KOPT-K1 (cell line): ENCODE measurements at regions not wholly inside any gene's neighbourhood (a gene's known extent, or its start where the extent isn't known, plus 50 kb on each side); places are given as distances from the start of the nearest gene placed in this dataset.

Experiments used
- H3K27ac ChIP-seq: fragments of 200-600 bp; sonication (generic); 2 replicates; pipeline ENCODE4 v1.5.1; 2016; ENCODE audit warnings: antibody characterized with exemption, mild to moderate bottlenecking, low read depth, low read length; ENCODE audit not compliant: poor library complexity, severe bottlenecking
- H3K36me3 ChIP-seq: fragments of 200-600 bp; sonication (generic); 2 replicates; pipeline ENCODE4 v1.5.1; 2017; ENCODE audit warnings: antibody characterized with exemption, mild to moderate bottlenecking, low read length, moderate library complexity; ENCODE audit not compliant: insufficient read depth
- H3K9me3 ChIP-seq: fragments of 200-600 bp; sonication (generic); 2 replicates; pipeline ENCODE4 v1.5.1; 2017; ENCODE audit warnings: antibody characterized with exemption, low read length, mild to moderate bottlenecking; ENCODE audit not compliant: insufficient read depth, poor library complexity, severe bottlenecking

DNA sequence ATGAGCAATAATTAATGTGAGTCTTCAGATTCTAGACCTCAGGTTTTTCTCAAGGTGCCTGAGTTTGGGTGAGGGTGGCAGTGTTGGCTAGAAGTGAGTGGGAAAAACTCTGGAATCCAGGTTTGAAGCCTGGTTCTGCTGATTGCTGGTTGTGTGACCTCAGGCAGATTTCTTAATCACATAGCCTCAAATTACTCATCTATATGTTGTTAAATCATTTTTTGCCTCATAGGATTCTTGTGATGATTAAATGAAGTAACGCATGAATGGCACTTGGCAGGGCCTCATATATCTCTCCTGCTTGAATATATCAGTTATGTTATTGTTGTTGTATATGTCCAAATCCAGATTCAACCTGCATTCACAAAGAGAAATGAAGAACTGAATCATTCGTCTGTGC is 60.5 kb downstream of the NR2F2 start:
- no peak overlapping the region for H3K27ac ChIP-seq
- H3K36me3 ChIP-seq, result no peaks in the 10 kb centered on the region
- H3K9me3 ChIP-seq, result no peaks in the 10 kb centered on the region

DNA sequence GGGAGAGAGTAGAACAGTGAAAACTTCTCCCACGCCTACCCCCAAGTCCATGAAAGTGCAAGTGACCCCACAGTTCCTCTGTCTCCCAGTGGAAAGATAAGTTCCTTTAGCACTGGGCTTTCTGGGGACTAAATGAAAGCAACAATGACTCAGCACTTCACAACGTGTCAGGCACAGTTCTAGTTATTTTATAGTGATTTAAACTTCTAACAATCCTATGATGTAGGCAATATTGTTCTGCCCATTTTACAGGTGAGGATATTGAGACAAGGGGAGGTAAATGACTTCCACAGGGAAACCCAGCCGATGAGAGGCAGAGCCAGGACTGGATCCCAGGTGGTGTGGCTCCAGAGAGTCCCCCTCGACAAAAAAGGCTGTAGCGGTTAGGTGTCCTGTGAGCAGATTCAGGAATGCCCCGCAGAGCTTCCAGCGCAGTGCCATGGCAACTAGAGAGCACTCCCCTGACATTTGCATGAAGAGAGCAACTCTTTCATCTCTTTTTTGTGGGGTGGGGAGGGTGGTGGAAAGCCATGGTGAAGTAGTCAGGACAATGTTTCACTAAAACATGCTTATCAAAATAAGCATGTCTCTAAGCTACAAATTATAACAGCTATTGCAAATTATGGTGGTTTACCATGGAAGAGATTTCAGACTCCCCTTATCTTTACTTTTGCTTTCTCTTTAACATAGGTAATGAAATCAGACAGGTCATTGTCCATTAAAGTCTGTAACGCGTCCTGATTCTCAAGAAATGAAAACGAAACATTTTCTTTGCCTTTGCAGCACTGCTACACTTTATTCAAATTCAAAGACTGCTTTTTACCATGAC is 62.1 kb downstream of the NR2F2 start:
- no peaks in the 10 kb centered on the region for H3K9me3 ChIP-seq
- no peaks in the 10 kb centered on the region for H3K36me3 ChIP-seq
- no peak overlapping the region for H3K27ac ChIP-seq

DNA sequence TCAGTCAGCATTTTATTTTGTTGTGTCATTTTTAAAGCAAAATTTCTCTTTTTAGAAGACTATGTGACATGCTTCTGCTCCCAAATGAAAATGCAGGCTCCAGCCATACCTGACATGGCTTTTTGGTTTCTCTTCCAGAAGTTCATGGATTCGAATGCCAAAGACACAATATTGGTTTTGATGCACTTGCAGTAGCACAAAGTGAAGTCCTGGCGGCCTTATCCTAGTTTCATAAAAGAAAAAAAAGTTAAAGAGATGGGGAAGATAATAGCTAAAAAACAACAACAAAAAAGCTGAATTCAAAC is 62.7 kb downstream of the NR2F2 start:
- H3K27ac ChIP-seq, result no peak overlapping the region
- no peaks in the 10 kb centered on the region for H3K9me3 ChIP-seq
- no peaks in the 10 kb centered on the region for H3K36me3 ChIP-seq

DNA sequence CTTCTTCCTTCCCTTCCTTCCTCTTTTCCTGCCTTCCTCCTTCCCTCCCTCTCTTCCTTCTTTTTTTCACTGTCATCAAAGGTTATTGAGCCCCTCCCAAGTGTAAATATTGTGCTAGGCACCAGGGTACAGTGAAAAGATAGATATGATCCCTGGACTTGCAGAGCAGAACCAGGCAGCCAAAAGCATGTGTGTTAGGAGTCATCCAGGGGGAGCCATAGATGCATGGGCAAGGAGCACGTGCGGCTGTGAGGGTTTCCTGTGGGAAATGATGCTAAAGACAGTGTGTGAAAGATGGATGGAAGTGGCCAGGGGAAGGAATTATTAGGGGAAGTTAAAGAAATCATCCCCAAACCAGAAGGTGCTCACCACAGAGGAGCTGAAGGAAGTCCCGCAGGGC is 65.2 kb downstream of the NR2F2 start:
- Histone ChIP-seq H3K27ac (no peak overlapping the region), H3K36me3 (no peaks in the 10 kb centered on the region), H3K9me3 (no peaks in the 10 kb centered on the region)

DNA sequence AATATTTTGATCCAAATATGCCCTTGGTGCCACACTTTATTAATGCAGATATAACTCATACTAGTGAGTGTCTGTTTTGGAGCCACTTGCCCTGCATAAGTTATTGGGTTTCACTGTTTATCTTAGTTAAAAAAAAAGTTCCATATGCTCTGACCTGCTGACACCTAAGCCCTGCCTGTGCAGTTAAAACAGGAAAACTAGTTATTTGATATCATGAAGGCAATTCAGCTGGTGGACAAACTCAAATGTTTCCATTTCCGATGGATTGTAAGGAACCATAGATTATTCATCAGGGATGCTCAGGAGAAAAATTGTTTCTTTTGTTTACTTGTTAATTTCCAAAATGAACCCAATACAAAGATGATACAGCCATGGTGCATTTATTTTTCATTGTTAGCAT is 68.3 kb downstream of the NR2F2 start:
- Histone ChIP-seq H3K9me3 (no peaks in the 10 kb centered on the region), H3K36me3 (no peaks in the 10 kb centered on the region), H3K27ac (no peak overlapping the region)

DNA sequence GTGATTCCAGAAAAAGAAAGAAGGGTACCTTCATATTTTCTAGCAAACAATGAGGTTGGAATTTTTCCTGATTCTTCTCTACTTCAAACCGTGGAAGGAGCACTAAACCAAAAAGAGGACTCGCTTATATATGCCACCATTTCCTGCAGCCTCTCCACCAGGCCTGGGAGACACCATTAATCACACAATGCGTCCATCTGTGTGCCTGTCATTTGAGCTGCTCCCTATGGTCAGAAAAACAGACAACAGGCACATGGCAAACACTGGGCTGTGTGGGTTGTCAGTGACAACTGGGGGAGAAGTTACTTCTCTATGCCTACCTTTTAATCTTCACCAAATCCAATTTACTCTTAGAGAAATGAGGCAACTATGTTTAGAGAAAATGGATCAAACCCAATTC is 71.9 kb downstream of the NR2F2 start:
- Histone ChIP-seq H3K27ac (no peak overlapping the region), H3K36me3 (no peaks in the 10 kb centered on the region), H3K9me3 (no peaks in the 10 kb centered on the region)

DNA sequence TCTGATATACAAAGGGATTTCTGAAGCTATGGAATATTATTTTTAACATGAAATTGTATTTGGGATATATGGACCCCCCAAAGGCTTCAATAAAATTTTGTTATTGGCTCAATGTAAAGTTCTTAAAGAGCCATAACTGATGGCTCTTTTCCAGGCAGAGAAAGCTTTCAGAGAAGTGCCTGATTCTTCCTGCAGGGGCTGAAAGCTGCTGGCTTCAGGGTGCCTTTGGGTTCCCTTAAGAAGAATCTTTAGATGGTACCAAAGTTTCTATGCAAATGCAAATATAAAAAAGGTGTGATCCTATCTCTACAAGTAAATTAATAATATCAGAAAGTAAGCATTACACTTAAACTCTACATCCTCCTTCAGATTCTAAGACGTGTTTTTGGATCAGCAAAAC is 72.6 kb downstream of the NR2F2 start:
- H3K27ac ChIP-seq, result no peak overlapping the region

GRCh38 chr15:96403932-96404331 is 73.4 kb downstream of the NR2F2 start:
- H3K9me3 ChIP-seq, result no peaks in the 10 kb centered on the region
- H3K36me3 ChIP-seq, result no peaks in the 10 kb centered on the region
- H3K27ac ChIP-seq, result no peak overlapping the region

More for the DNA sequence above, 72.6 kb downstream of the NR2F2 start:
- no peaks in the 10 kb centered on the region for H3K36me3 ChIP-seq
- H3K9me3 ChIP-seq, result no peaks in the 10 kb centered on the region

- no peaks in the 10 kb centered on the region for H3K36me3 ChIP-seq
- no peaks in the 10 kb centered on the region for H3K9me3 ChIP-seq
- no peak overlapping the region for H3K27ac ChIP-seq
Observed at GRCh38 chr15:96404560-96404959, 74.1 kb downstream of the NR2F2 start.

GRCh38 chr15:96406291-96406690 is 75.8 kb downstream of the NR2F2 start:
- Histone ChIP-seq H3K9me3 (no peaks in the 10 kb centered on the region), H3K27ac (no peak overlapping the region), H3K36me3 (no peaks in the 10 kb centered on the region)

- Histone ChIP-seq H3K27ac (no peak overlapping the region), H3K36me3 (no peaks in the 10 kb centered on the region), H3K9me3 (no peaks in the 10 kb centered on the region)
Observed at GRCh38 chr15:96406701-96407100, 76.2 kb downstream of the NR2F2 start.

DNA sequence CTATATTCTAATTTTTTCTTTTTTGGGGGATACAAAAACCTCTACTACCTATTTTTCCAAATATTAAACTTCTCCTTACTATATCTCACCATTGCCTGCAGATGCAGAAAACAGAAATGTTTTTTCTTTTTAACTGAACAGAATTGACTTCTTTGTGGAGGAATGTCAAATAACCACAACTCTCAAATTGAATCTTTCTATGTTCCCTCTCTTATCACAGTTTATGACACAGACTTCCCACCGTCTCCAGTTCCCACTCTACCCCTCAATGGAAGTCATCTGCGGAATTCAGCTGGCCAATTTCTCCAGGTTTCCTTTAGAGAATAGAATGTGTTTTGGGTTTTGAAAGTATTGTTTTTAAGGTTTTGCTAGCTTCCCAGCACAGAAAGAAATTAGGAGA is 77.0 kb downstream of the NR2F2 start:
- no peaks in the 10 kb centered on the region for H3K36me3 ChIP-seq
- no peak overlapping the region for H3K27ac ChIP-seq
- H3K9me3 ChIP-seq, result no peaks in the 10 kb centered on the region

DNA sequence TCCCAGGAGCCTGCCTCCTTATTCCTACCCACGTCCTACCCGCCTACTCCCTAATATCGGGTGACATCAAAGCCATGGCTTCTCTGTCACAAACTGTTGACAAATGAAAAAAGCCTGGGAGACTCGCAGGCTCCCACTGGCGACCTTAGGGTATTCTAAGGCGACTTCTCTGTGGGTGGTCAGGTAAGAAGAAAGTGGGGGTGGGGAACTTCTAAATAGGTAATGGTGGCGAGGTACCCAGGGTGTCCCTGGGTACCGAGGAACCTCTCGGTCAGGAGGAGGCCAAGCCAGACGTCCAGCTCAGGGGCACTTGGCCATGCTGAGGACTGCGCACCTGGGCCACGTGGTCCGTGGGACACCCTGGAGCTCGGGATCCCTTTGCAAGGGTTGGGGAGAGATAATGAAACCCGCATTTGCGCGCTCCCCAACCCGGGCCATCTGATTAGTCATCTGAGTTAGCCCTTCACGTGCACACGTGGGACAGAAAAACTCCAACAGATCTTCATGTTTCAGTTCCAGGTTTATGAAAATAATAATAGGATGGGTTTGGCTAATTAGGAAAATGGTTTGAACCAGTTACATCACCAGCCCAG is 78.2 kb downstream of the NR2F2 start:
- Histone ChIP-seq H3K36me3 (no peaks in the 10 kb centered on the region), H3K27ac (no peak overlapping the region), H3K9me3 (no peaks in the 10 kb centered on the region)

GRCh38 chr15:96409215-96410138 is 79.0 kb downstream of the NR2F2 start:
- H3K27ac ChIP-seq, result no peak overlapping the region
- no peaks in the 10 kb centered on the region for H3K9me3 ChIP-seq
- no peaks in the 10 kb centered on the region for H3K36me3 ChIP-seq
